GM12878 (cell line): ENCODE measurements at regions not wholly inside any gene's neighbourhood (a gene's known extent, or its start where the extent isn't known, plus 50 kb on each side); places are given as distances from the start of the nearest gene placed in this dataset.

Experiments used
- ATAC-seq: fragments of 200-7000 bp; cut with Tn5 transposase; 3 replicates; pipeline ENCODE4 v1.9.1; 2020; ENCODE audit warnings: mild to moderate bottlenecking, moderate library complexity
- BruUV-seq: library from RNA; stranded (reverse); fragments of 400-500 nt; replicated peaks from 2 replicates; lab custom pipeline; 2021; lab: Mats Ljungman, UMichigan
- CTCF ChIA-PET: fragments of 300-600 bp; sonication (Branson Sonifier 250); formaldehyde crosslinking; extraction: SDS; loops from one replicate; lab custom pipeline; 2021; ENCODE audit warnings: inconsistent platforms; lab: Yijun Ruan, JAX
- POLR2A ChIA-PET: fragments of 350-600 bp; formaldehyde crosslinking; extraction: SDS; loops from one replicate; lab custom pipeline; 2021; ENCODE audit warnings: inconsistent platforms; lab: Charles Lee
- RAD21 ChIA-PET: fragments of 300-600 bp; sonication (Branson Sonifier 250); formaldehyde crosslinking; loops from one replicate; lab custom pipeline; 2023; ENCODE audit warnings: antibody characterized with exemption; ENCODE audit not compliant: unreplicated experiment; lab: Charles Lee
- SMC1A ChIA-PET: fragments of 300-600 bp; sonication (Branson Sonifier 250); formaldehyde crosslinking; loops from one replicate; lab custom pipeline; 2023; ENCODE audit not compliant: unreplicated experiment, uncharacterized antibody; lab: Charles Lee
- DNase-seq: peaks from one replicate; pipeline ENCODE4 v3.0.0-alpha.2; 2011; ENCODE audit warnings: low read depth, low spot score
- FAIRE-seq: peaks from 3 replicates; lab custom pipeline; 2011; peaks lifted over from hg19 to GRCh38; lab: Jason Lieb, UNC
- H2AFZ ChIP-seq: 2 replicates; pipeline ENCODE4 v1.6.0; 2011; ENCODE audit warnings: low read depth, low read length, control low read depth; ENCODE audit not compliant: control insufficient read depth
- H3K27ac ChIP-seq: 2 replicates; pipeline ENCODE4 v1.5.1; 2011; ENCODE audit warnings: control low read depth; ENCODE audit not compliant: control insufficient read depth, insufficient read depth
- H3K27me3 ChIP-seq, 2 experiments: replicated peaks in 1 of 2; 2 replicates each; pipeline versions ENCODE4 v1.6.0 to v1.6.1; 2011; ENCODE audit warnings: low read length in 1 of 2; ENCODE audit not compliant: control insufficient read depth in 2 of 2, insufficient read depth in 2 of 2
- H3K36me3 ChIP-seq, 2 experiments: 2 replicates each; pipeline ENCODE4 v1.5.1; 2011; ENCODE audit warnings: low read length in 1 of 2; ENCODE audit not compliant: control insufficient read depth in 2 of 2, insufficient read depth in 2 of 2
- H3K4me1 ChIP-seq: 2 replicates; pipeline ENCODE4 v1.6.1; 2011; ENCODE audit warnings: mild to moderate bottlenecking, low read length, moderate library complexity, mixed read lengths; ENCODE audit not compliant: control insufficient read depth, insufficient read depth
- H3K4me2 ChIP-seq: 2 replicates; pipeline ENCODE4 v1.6.0; 2011; ENCODE audit warnings: control low read depth; ENCODE audit not compliant: control insufficient read depth, insufficient read depth
- H3K4me3 ChIP-seq: fragments of 200-600 bp; sonication (generic); 2 replicates; pipeline ENCODE4 v1.5.1; 2016
- H3K79me2 ChIP-seq: 2 replicates; pipeline ENCODE4 v1.6.0; 2011; ENCODE audit warnings: low read length; ENCODE audit not compliant: control insufficient read depth, insufficient read depth
- H3K9ac ChIP-seq: 2 replicates; pipeline ENCODE4 v1.8.0; 2011; ENCODE audit warnings: low read length, control low read depth, mixed read lengths; ENCODE audit not compliant: control insufficient read depth, insufficient read depth
- H3K9me3 ChIP-seq: replicated peaks from 3 replicates; pipeline ENCODE4 v1.5.1; 2011; ENCODE audit warnings: mild to moderate bottlenecking, low read length; ENCODE audit not compliant: control insufficient read depth, insufficient read depth
- H4K20me1 ChIP-seq: 2 replicates; pipeline ENCODE4 v1.6.0; 2011; ENCODE audit not compliant: control insufficient read depth, insufficient read depth
- BHLHE40 ChIP-seq, 2 experiments: fragments of 450-650 bp in 1 of 2; IDR thresholded peaks; 2 replicates each; pipeline ENCODE4 v1.6.1; 2011 to 2017; ENCODE audit warnings: low read depth in 2 of 2, borderline replicate concordance in 1 of 2, improper control_type of control experiment in 1 of 2, low read length in 1 of 2, mild to moderate bottlenecking in 1 of 2
- EP300 ChIP-seq, 2 experiments: fragments of 150-350 bp in 1 of 2; IDR thresholded peaks; 2 replicates each; pipeline ENCODE4 v1.6.1; 2011 to 2012; ENCODE audit warnings: low read depth in 2 of 2, low read length in 2 of 2, borderline replicate concordance in 1 of 2, improper control_type of control experiment in 1 of 2, inconsistent platforms in 1 of 2; ENCODE audit not compliant: control insufficient read depth in 1 of 2
- EZH2 ChIP-seq: IDR thresholded peaks from 2 replicates; pipeline ENCODE4 v1.6.1; 2012; ENCODE audit warnings: low read depth, mild to moderate bottlenecking, control low read depth, inconsistent platforms, low read length, borderline replicate concordance; ENCODE audit not compliant: control insufficient read depth
- IKZF2 ChIP-seq, 2 experiments: fragments of 450-650 bp; IDR thresholded peaks; 2 replicates each; pipeline ENCODE4 v1.6.1; 2017; ENCODE audit warnings: mild to moderate bottlenecking in 2 of 2, moderate library complexity in 2 of 2
- MYB ChIP-seq: fragments of 150-350 bp; IDR thresholded peaks from 2 replicates; pipeline ENCODE4 v1.6.1; 2014; ENCODE audit warnings: mild to moderate bottlenecking, low read depth, low read length, borderline replicate concordance
- PBX3 ChIP-seq: IDR thresholded peaks from 2 replicates; pipeline ENCODE4 v1.6.1; 2011; ENCODE audit warnings: mild to moderate bottlenecking, low read depth, low read length, moderate library complexity; ENCODE audit not compliant: insufficient replicate concordance
- POLR2AphosphoS5 ChIP-seq: IDR thresholded peaks from 2 replicates; pipeline ENCODE4 v1.6.1; 2011; ENCODE audit warnings: mild to moderate bottlenecking, low read length, inconsistent platforms
- YBX1 ChIP-seq: fragments of 450-650 bp; IDR thresholded peaks from 2 replicates; pipeline ENCODE4 v1.6.1; 2016; ENCODE audit warnings: antibody characterized with exemption
- ZNF384 ChIP-seq: IDR thresholded peaks from 2 replicates; pipeline ENCODE4 v1.6.1; 2012; ENCODE audit warnings: low read depth, mild to moderate bottlenecking, low read length, improper control_type of control experiment, borderline replicate concordance
- WGBS: methylation state at CpG from one replicate; pipeline ENCODE4 v1.1.6; 2016; ENCODE audit warnings: low lambda C conversion rate; ENCODE audit not compliant: insufficient replicate concordance, insufficient coverage; ENCODE audit errors: missing lambda C conversion rate; 5-methylcytosine and 5-hydroxymethylcytosine counted together
- in situ Hi-C: fragments of 300-500 bp; cut with MboI; formaldehyde crosslinking; loops from 9 replicates; pipeline ENCODE4 v1.14.3; 2018; ENCODE audit warnings: mixed read lengths
- intact Hi-C: fragments of 100-400 bp; cut with micrococcal nuclease; formaldehyde crosslinking; loops from one replicate; pipeline ENCODE4 v1.14.2; 2022; ENCODE audit not compliant: unreplicated experiment
- TF ChIP-seq, protein P1 (sequence below): fragments of 450-650 bp; formaldehyde crosslinking; IDR thresholded peaks from 2 replicates; pipeline ENCODE4 v1.4.0; 2020; ENCODE audit warnings: mild to moderate bottlenecking, moderate library complexity
- TF ChIP-seq, protein P2 (sequence below): IDR thresholded peaks from 2 replicates; pipeline ENCODE4 v1.6.1; 2012; ENCODE audit warnings: low read depth, low read length, improper control_type of control experiment

DNA sequence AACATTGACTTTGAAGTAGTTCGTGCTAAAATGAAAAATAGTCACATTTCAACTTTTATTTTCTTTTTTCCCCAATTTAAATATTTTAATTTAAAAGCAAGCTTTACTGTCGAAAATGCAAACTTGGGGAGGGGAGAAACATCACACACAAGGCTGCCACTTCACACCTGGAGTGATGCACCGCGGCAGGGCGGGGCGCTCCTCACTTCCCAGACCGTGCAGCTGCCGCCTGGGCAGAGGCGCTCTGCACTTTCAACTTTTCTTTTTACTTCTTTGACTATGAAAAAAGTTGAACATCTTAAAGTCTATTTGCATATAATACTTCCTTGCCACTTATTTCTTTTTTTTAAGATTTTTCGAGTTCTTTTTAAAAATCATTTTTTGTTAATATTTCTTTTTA, 993.3 kb upstream of the GJE1 start (continued):
- TF ChIP-seq, protein P1, sequence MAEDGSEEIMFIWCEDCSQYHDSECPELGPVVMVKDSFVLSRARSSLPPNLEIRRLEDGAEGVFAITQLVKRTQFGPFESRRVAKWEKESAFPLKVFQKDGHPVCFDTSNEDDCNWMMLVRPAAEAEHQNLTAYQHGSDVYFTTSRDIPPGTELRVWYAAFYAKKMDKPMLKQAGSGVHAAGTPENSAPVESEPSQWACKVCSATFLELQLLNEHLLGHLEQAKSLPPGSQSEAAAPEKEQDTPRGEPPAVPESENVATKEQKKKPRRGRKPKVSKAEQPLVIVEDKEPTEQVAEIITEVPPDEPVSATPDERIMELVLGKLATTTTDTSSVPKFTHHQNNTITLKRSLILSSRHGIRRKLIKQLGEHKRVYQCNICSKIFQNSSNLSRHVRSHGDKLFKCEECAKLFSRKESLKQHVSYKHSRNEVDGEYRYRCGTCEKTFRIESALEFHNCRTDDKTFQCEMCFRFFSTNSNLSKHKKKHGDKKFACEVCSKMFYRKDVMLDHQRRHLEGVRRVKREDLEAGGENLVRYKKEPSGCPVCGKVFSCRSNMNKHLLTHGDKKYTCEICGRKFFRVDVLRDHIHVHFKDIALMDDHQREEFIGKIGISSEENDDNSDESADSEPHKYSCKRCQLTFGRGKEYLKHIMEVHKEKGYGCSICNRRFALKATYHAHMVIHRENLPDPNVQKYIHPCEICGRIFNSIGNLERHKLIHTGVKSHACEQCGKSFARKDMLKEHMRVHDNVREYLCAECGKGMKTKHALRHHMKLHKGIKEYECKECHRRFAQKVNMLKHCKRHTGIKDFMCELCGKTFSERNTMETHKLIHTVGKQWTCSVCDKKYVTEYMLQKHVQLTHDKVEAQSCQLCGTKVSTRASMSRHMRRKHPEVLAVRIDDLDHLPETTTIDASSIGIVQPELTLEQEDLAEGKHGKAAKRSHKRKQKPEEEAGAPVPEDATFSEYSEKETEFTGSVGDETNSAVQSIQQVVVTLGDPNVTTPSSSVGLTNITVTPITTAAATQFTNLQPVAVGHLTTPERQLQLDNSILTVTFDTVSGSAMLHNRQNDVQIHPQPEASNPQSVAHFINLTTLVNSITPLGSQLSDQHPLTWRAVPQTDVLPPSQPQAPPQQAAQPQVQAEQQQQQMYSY (CRISPR knock-in tag), result no peak

- Histone ChIP-seq H3K27me3 (no peaks in the 10 kb centered on the region), H3K9me3 (no peaks in the 10 kb centered on the region), H3K27ac (no peak overlapping the region), H3K79me2 (no peaks in the 10 kb centered on the region), H3K9ac (no peak overlapping the region), H3K4me3 (no peak overlapping the region), H4K20me1 (no peaks in the 10 kb centered on the region), H3K36me3 (no peaks in the 10 kb centered on the region), H3K4me2 (no peak overlapping the region), H3K4me1 (no peaks in the 10 kb centered on the region), H2AFZ (no peak overlapping the region)
- DNase-seq (no peak), FAIRE-seq (no peak), ATAC-seq (no peak)
- SMC1A ChIA-PET, result interaction anchor here (0.9 to 1.5 kb wide), 3 partner anchors 8 to 17 kb away, joined by 3 to 4 read pairs (median 3); no protein-coding TSS in a partner anchor
- RAD21 ChIA-PET, result no interaction called here
- no TSS peak for BruUV-seq
- 38% methylated on average over 1 of the region's 1 CpG for WGBS
- TF ChIP-seq PBX3 (no peak), YBX1 (no peak), POLR2AphosphoS5 (no peak), MYB (no peak), BHLHE40 (IDR thresholded peaks at IDR 0.05; ENCODE audit: borderline replicate concordance in 1 of 2, low read depth in 2 of 2, low read length in 1 of 2) (no peak), IKZF2 (IDR thresholded peaks at IDR 0.05) (no peak), EZH2 (no peak), ZNF384 (no peak), EP300 (IDR thresholded peaks at IDR 0.05; ENCODE audit: borderline replicate concordance in 1 of 2, control insufficient read depth in 1 of 2, low read depth in 2 of 2, low read length in 2 of 2) (no peak)
- TF ChIP-seq, protein P2, sequence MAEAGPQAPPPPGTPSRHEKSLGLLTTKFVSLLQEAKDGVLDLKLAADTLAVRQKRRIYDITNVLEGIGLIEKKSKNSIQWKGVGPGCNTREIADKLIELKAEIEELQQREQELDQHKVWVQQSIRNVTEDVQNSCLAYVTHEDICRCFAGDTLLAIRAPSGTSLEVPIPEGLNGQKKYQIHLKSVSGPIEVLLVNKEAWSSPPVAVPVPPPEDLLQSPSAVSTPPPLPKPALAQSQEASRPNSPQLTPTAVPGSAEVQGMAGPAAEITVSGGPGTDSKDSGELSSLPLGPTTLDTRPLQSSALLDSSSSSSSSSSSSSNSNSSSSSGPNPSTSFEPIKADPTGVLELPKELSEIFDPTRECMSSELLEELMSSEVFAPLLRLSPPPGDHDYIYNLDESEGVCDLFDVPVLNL, result no peak
- CTCF ChIA-PET, result no interaction called here
- in situ Hi-C loops (no loop called here), intact Hi-C loops (no loop called here)
- POLR2A ChIA-PET, result no interaction called here
Measured at GRCh38 chr6:141134723-141135122, 998.0 kb upstream of the GJE1 start.
